WERI-Rb-1 (cell line): ENCODE measurements at regions not wholly inside any gene's neighbourhood (a gene's known extent, or its start where the extent isn't known, plus 50 kb on each side); places are given as distances from the start of the nearest gene placed in this dataset.

Experiments used
- DNase-seq: peaks from one replicate; pipeline ENCODE4 v3.0.0-alpha.2; 2020
- H3K27ac ChIP-seq: fragments of 250-450 bp; sonication (Bioruptor Pico); 2 replicates; pipeline ENCODE4 v1.5.1; 2020; ENCODE audit warnings: mild to moderate bottlenecking, moderate library complexity
- H3K27me3 ChIP-seq: fragments of 250-450 bp; sonication (Bioruptor Pico); 2 replicates; pipeline ENCODE4 v1.5.1; 2021; ENCODE audit warnings: mild to moderate bottlenecking, low read depth, moderate library complexity; ENCODE audit not compliant: insufficient read depth, severe bottlenecking
- H3K36me3 ChIP-seq: fragments of 250-450 bp; sonication (Bioruptor Pico); 2 replicates; pipeline ENCODE4 v1.5.1; 2020; ENCODE audit warnings: mild to moderate bottlenecking, moderate library complexity
- H3K4me3 ChIP-seq: 2 replicates; pipeline ENCODE4 v1.5.1; 2011; ENCODE audit warnings: low read depth, mild to moderate bottlenecking, control low read depth, low read length
- H3K9me3 ChIP-seq: fragments of 250-450 bp; sonication (Bioruptor Pico); 2 replicates; pipeline ENCODE4 v1.5.1; 2021; ENCODE audit warnings: mild to moderate bottlenecking, moderate library complexity; ENCODE audit not compliant: severe bottlenecking
- TF ChIP-seq, protein P1 (sequence below): IDR thresholded peaks from 2 replicates; pipeline ENCODE4 v1.5.1; 2011; ENCODE audit warnings: low read depth, mild to moderate bottlenecking, control low read depth, inconsistent platforms, low read length

DNA sequence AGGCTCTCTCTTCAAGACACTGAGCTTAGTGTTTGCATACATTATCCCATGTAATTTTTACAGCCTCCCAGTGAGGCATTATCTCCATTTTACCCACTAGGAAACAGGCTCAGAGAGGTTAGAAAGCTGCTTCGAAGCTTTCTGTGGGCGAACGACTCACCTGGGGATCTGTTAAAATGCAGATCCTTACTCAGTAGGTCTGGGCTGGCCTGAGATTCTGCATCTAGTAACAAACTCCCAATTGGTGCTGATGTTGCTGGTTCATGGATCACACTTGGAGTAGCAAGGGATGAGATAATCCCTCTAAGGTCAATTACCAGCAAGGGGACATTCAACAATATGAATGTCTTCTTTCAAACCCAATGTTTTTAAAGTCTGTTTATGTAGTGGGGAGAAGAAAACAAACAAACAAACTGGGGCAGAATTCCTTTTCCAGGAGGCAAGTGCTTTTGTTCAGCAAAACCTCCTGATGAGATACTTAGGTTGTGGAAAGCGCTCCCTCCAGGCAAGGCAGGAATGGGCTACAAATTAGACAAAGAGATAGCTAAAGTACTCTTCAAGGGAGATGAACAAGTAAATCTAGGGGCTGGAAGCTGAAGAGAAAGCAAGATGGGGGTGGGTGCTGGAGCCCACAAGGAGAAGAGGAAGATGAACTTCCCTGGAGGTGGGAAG, 311.9 kb downstream of the SHQ1 start:
- H3K27ac ChIP-seq, result no peak overlapping the region
- TF ChIP-seq, protein P1, sequence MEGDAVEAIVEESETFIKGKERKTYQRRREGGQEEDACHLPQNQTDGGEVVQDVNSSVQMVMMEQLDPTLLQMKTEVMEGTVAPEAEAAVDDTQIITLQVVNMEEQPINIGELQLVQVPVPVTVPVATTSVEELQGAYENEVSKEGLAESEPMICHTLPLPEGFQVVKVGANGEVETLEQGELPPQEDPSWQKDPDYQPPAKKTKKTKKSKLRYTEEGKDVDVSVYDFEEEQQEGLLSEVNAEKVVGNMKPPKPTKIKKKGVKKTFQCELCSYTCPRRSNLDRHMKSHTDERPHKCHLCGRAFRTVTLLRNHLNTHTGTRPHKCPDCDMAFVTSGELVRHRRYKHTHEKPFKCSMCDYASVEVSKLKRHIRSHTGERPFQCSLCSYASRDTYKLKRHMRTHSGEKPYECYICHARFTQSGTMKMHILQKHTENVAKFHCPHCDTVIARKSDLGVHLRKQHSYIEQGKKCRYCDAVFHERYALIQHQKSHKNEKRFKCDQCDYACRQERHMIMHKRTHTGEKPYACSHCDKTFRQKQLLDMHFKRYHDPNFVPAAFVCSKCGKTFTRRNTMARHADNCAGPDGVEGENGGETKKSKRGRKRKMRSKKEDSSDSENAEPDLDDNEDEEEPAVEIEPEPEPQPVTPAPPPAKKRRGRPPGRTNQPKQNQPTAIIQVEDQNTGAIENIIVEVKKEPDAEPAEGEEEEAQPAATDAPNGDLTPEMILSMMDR, result no peak
- H3K27me3 ChIP-seq, result no peaks in the 10 kb centered on the region
- no peaks in the 10 kb centered on the region for H3K36me3 ChIP-seq
- peaks cover under 1% of the 10 kb centered on the region for H3K9me3 ChIP-seq
- DNase-seq, result no peak
- no peak overlapping the region for H3K4me3 ChIP-seq

DNA sequence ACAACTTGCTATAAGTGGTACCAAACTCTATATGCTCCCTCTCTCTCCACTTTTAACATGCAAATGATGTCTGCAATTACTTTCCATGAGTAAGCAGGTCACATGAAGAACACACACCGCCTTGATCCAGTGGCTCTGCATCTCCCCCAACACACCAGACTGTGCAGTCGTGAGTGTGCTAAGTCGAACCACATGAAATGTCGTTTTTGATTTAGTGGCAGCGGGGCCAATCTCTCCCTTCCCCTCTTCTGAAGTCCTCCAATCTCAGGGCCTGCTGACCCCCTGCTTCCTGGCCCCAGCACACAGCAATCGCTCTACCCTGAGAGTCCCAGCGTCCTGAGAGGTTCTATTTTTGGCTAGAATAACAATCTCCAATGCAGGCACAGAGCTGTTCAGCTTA, 312.5 kb downstream of the SHQ1 start:
- TF ChIP-seq, protein P1, result no peak
- Histone ChIP-seq H3K36me3 (no peaks in the 10 kb centered on the region), H3K27me3 (no peaks in the 10 kb centered on the region), H3K4me3 (no peak overlapping the region), H3K27ac (no peak overlapping the region), H3K9me3 (no peaks in the 10 kb centered on the region)
- no peak for DNase-seq

- H3K9me3 ChIP-seq, result no peaks in the 10 kb centered on the region
- no peak for DNase-seq
- no peak overlapping the region for H3K4me3 ChIP-seq
- no peaks in the 10 kb centered on the region for H3K36me3 ChIP-seq
- H3K27ac ChIP-seq, result no peak overlapping the region
- no peaks in the 10 kb centered on the region for H3K27me3 ChIP-seq
- TF ChIP-seq, protein P1, result no peak
These were observed 314.4 kb downstream of the SHQ1 start for GRCh38 chr3:72533591-72534473.

DNA sequence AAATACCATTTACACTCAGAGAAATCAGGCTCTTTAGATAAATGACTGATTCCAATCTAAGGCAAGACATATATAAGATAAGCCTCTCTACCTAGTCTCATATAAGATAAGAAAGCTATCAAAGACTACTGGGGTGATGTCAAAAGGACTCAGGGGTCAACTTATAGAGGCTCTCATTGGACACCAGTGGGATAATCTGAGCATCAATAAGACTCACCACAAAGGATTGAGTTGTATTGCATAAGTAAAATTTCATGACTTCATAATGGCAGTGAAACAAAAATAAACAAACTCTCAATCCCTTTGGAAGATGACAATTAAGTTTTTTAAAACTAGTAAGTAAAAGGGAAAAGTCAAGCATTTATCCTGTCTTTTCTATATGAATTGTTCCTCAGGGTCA, 317.8 kb downstream of the SHQ1 start:
- H3K4me3 ChIP-seq, result no peak overlapping the region
- no peaks in the 10 kb centered on the region for H3K36me3 ChIP-seq
- no peak for DNase-seq
- TF ChIP-seq, protein P1, result no peak
- no peaks in the 10 kb centered on the region for H3K9me3 ChIP-seq
- H3K27me3 ChIP-seq, result no peaks in the 10 kb centered on the region
- no peak overlapping the region for H3K27ac ChIP-seq

DNA sequence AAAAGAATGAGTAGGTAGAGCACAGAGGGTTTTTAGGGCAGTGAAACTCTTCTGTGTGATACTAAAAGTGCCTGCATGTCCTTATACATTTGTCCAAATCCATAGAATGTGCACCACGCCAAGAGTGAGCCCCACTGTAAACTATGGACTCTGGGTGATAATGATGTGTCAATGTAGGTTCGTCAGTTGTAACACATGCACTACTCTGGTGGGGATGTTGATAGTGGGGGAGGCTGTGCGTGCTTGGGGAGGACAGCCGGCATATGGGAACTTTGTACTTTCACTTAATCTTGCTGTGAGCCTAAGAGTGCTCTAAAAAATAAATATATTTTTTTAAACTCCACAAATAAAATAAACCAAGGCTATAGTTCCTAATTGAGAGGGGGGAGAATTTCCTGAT, 319.2 kb downstream of the SHQ1 start:
- Histone ChIP-seq H3K36me3 (no peaks in the 10 kb centered on the region), H3K4me3 (no peak overlapping the region), H3K9me3 (no peaks in the 10 kb centered on the region), H3K27me3 (no peaks in the 10 kb centered on the region), H3K27ac (no peak overlapping the region)
- no peak for DNase-seq
- TF ChIP-seq, protein P1, result no peak
